ENCODE measurements at regions not wholly inside any gene's neighbourhood (a gene's known extent, or its start where the extent isn't known, plus 50 kb on each side); places are given as distances from the start of the nearest gene placed in this dataset.
A peak's percentile ranks its signal among the peaks of the same experiment; 100 is the strongest.
"Not testable (repeated sequence)": the region's sequence is repeated elsewhere in the genome, so short reads cannot be mapped to it uniquely, and the experiment has no call there.

- DNase-seq: no peak
These were observed 971.4 kb downstream of the MCTP2 start for GRCh38 chr15:95202569-95203349.

- no peak for DNase-seq
These were observed 973.7 kb downstream of the MCTP2 start for GRCh38 chr15:95205077-95205476.

GRCh38 chr15:95205830-95206229 lies 974.5 kb downstream of the MCTP2 start:
- DNase-seq: not testable (repeated sequence)

- no peak for DNase-seq
These were observed 976.7 kb downstream of the MCTP2 start for GRCh38 chr15:95208071-95208470.

- no peak for DNase-seq
These were observed 977.6 kb downstream of the MCTP2 start for GRCh38 chr15:95208988-95209387.

- no peak for DNase-seq
These were observed 979.1 kb downstream of the MCTP2 start for GRCh38 chr15:95210436-95210981.

- DNase-seq: no peak
These were observed 983.7 kb downstream of the MCTP2 start for GRCh38 chr15:95215017-95215416.

GRCh38 chr15:95226835-95227234 lies 995.5 kb downstream of the MCTP2 start:
- DNase-seq: no peak

DNA sequence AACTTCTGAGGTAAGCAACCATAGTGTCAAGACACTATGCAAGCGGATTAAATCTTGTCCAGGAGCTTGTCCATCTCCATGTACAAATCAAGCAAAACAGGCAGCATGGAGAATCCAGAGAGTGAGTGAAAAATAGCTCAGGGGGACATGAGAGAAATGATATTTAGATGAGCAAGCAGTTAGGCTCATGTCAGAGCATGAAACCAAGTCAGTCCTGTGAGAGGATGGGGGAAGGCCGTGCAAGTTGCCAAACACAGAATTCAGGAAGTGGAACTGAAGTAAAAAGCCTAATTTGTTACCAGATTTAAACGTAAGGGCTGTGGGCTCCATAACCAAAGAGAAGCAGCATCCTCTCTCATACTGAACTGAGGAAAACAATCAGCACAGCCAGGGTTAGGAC lies 995.9 kb downstream of the MCTP2 start:
- no peak for DNase-seq

- no peak for DNase-seq
These were observed 997.6 kb downstream of the MCTP2 start for GRCh38 chr15:95228856-95229555.

DNA sequence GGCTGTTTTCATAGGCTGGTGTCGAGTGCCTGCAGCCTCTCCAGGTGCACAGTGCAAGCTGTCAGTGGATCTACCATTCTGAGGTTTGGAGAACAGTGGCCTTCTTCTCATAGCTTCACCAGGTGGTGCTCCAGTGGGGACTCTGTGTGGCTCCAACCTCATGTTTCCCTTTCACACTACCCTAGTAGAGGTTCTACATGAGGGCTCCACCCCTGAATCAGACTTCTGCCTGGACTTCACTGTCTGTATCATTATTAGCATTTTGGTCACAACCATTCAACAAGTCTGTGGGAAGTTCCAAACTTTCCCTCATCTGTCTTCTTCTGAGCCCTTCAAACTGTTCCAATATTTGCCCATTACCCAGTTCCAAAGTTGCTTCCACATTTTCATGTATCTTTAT lies 1003.7 kb downstream of the MCTP2 start:
- DNase-seq: no peak

- DNase-seq: no peak
These were observed 1016.0 kb downstream of the MCTP2 start for GRCh38 chr15:95247071-95247984.

DNA sequence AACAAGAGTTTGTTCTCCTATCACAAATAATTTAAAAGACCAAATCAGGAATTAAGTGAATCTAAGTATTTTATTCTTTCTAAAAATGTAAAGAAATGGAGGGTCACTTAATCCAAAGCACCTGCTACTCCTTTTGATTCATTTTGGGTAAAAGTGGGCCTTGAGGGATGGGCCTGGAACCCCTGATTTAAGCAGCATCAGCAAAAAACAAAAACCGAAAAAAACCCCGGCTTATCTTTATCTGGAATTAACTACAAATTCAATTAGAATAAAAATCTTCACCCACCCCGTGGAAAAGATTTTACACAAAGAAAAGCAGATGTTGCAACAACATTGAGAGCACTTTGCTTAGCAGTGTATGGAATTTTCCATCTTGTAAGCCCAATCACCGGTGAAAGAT lies 1018.2 kb downstream of the MCTP2 start:
- no peak for DNase-seq

DNA sequence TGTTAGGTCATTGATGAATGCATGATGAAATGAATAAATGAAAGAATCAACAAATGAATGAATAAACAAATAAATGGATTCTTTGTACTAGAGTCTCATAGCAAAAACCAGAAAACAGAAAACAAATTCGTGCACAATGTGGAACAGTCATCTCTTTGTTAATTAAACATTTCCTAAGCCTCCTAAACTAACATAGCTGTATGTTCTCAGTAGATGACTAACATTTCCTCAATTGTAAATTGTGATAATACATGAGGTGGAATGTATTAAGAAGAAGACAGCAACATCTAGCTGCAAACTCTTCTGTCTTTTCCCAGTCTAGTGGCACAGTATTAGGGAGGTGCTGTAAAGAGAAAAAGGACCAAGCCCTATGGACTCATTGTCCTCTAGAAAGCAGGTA lies 1021.0 kb downstream of the MCTP2 start:
- DNase-seq: no peak

DNA sequence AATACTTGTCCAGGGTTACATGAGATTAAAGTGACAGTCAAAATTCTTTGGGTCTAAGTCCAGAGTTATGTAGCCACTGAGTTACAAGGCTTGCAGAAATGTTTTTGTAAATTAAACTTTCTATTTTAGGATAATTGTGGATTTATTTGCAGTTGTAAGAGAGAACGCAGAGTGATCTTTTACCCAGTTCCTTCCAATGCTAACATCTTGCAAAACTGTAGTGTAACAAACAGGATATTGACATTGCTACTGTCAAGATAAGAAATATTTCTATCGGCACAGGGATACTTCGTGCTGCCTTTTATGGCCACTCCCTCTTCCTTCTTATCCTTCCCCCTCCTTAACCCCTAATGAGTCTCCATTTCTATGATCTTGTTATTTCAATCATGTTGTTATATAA lies 1022.9 kb downstream of the MCTP2 start:
- DNase-seq: no peak

- peak; percentile 13 for DNase-seq
These were observed 1028.2 kb downstream of the MCTP2 start for GRCh38 chr15:95259513-95259912.

GRCh38 chr15:95259965-95260364 lies 1028.6 kb downstream of the MCTP2 start:
- DNase-seq: no peak

DNA sequence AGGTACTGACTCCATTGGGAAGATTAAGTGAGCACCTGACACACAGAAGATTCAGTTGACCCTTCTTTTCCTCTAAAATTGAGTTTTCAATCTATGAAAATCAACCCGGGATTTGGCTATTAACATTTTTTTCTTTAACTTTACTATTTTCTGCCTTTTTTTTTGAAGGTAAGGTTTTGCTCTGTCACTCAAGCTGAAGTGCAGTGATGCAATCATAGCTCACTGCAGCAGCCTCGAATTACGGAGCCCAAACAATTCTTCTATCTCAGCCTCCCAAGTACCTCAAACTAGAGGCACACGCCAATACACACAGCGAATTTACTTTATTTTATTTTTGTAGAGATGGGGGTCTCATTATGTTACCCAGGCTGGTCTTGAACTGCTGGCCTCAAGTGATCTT lies 1029.5 kb downstream of the MCTP2 start:
- DNase-seq: no peak

DNA sequence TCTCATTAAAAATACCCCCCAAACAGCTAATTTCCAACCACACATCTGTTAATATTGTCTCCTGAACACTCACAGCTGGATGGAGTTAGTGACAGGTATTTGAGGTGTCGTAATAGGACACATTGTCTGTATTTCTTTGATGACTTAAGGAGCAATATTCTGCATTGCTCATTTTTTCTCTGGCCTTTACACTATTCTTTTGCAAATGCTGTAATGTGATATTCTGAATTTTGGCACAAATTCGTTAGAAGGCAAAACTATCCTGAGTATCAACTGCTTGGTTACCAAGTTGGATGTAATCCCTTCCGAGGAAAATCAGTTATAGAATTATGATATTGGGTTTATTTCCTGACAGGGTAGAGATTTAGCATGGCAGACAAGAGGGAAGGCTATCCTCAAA lies 1030.2 kb downstream of the MCTP2 start:
- DNase-seq: no peak

- DNase-seq: no peak
These were observed 1030.6 kb downstream of the MCTP2 start for GRCh38 chr15:95261968-95262367.

- DNase-seq: no peak
These were observed 1031.7 kb downstream of the MCTP2 start for GRCh38 chr15:95262866-95263564.

DNA sequence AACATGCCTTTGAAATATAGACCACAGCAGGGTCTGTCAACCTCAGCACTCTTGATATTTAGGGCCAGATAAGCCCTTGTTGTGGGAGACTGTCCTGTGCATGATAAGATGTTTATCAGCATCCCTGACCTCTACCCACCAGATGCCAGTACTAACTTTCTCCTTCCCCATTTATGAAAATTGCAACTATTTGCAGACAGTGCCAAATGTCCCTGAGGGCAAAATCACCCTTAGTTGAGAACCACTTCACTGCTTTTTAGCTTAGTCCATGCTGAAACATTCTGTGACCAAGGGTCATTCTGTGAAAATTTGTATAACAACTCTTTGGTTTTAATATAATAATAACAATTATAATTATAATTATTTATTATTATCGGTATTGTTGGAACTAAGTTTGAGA lies 1032.4 kb downstream of the MCTP2 start:
- no peak for DNase-seq

All from T-helper 9 cell (primary cell).